Activated CD8-positive, alpha-beta T cell treated with anti-CD3 and anti-CD28 coated beads for 36 hours (primary cell): ENCODE measurements at regions not wholly inside any gene's neighbourhood (a gene's known extent, or its start where the extent isn't known, plus 50 kb on each side); places are given as distances from the start of the nearest gene placed in this dataset.
"Not testable (repeated sequence)": the region's sequence is repeated elsewhere in the genome, so short reads cannot be mapped to it uniquely, and the experiment has no call there.

Experiments used
- ATAC-seq: fragments of 200-7000 bp; cut with Tn5 transposase; one replicate; pipeline ENCODE4 v1.10.0; 2021; ENCODE audit warnings: mild to moderate bottlenecking, moderate library complexity
- CTCF ChIA-PET: fragments of 350-600 bp; sonication (Branson Sonifier 250); formaldehyde crosslinking; loops from one replicate; lab custom pipeline; 2021; ENCODE audit warnings: antibody characterized with exemption; lab: Charles Lee
- POLR2A ChIA-PET: fragments of 350-600 bp; sonication (Branson Sonifier 250); formaldehyde crosslinking; loops from one replicate; lab custom pipeline; 2021; ENCODE audit warnings: antibody characterized with exemption; lab: Charles Lee
- DNase-seq: peaks from one replicate; pipeline ENCODE4 v3.0.0-alpha.2; 2020
- H3K27ac Mint-ChIP-seq: one replicate; pipeline ENCODE4 v1.8.0; 2021; ENCODE audit warnings: mild to moderate bottlenecking, mixed read lengths
- H3K27me3 Mint-ChIP-seq: one replicate; pipeline ENCODE4 v1.8.0; 2021; ENCODE audit warnings: mixed read lengths
- H3K36me3 Mint-ChIP-seq: one replicate; pipeline ENCODE4 v1.8.0; 2021; ENCODE audit warnings: low read depth, mixed read lengths
- H3K4me1 Mint-ChIP-seq: one replicate; pipeline ENCODE4 v1.8.0; 2021; ENCODE audit warnings: low read depth, mixed read lengths
- H3K4me3 Mint-ChIP-seq: one replicate; pipeline ENCODE4 v1.8.0; 2021; ENCODE audit warnings: mild to moderate bottlenecking, moderate library complexity, mixed read lengths
- H3K9me3 Mint-ChIP-seq: one replicate; pipeline ENCODE4 v1.8.0; 2021; ENCODE audit warnings: mixed read lengths
- CTCF ChIP-seq: fragments of 200-600 bp; IDR thresholded peaks from one replicate; pipeline ENCODE4 v1.8.0; 2022; ENCODE audit warnings: antibody characterized with exemption, mild to moderate bottlenecking
- intact Hi-C: fragments of 100-400 bp; cut with micrococcal nuclease; formaldehyde crosslinking; loops from one replicate; pipeline ENCODE4 v1.10.0; 2022

- H3K27me3 Mint-ChIP-seq: no peaks in the 10 kb centered on the region
- H3K4me1 Mint-ChIP-seq: no peaks in the 10 kb centered on the region
- intact Hi-C loops: no loop called here
- ChIA-PET POLR2A (no interaction called here), CTCF (interaction anchor here (1.1 kb wide), 1 partner anchor 17 kb away, joined by 3 read pairs; no protein-coding TSS in a partner anchor)
- H3K4me3 Mint-ChIP-seq: no peak overlapping the region
- no peaks in the 10 kb centered on the region for H3K9me3 Mint-ChIP-seq
- no peak for TF ChIP-seq CTCF
- no peaks in the 10 kb centered on the region for H3K36me3 Mint-ChIP-seq
- ATAC-seq (no peak), DNase-seq (no peak)
- no peak overlapping the region for H3K27ac Mint-ChIP-seq
Observed at GRCh38 chr9:78422309-78422708, 125.4 kb downstream of the PSAT1 start.

GRCh38 chr9:78424299-78424698, 127.4 kb downstream of the PSAT1 start:
- no peaks in the 10 kb centered on the region for H3K27me3 Mint-ChIP-seq
- DNase-seq: no peak
- intact Hi-C loops: no loop called here
- H3K27ac Mint-ChIP-seq: no peak overlapping the region
- ChIA-PET CTCF (no interaction called here), POLR2A (no interaction called here)
- no peak overlapping the region for H3K4me3 Mint-ChIP-seq
- peaks cover under 1% of the 10 kb centered on the region for H3K9me3 Mint-ChIP-seq
- no peak for ATAC-seq
- peaks cover 4% of the 10 kb centered on the region for H3K36me3 Mint-ChIP-seq
- peaks cover 2% of the 10 kb centered on the region for H3K4me1 Mint-ChIP-seq
- TF ChIP-seq CTCF: no peak

- ATAC-seq (no peak), DNase-seq (no peak)
- H3K9me3 Mint-ChIP-seq: peaks cover 4% of the 10 kb centered on the region
- H3K27me3 Mint-ChIP-seq: no peaks in the 10 kb centered on the region
- no peak for TF ChIP-seq CTCF
- intact Hi-C loops: no loop called here
- peaks cover 6% of the 10 kb centered on the region for H3K36me3 Mint-ChIP-seq
- CTCF ChIA-PET: interaction anchor here (0.8 kb wide), 1 partner anchor 10 kb away, joined by 4 read pairs; no protein-coding TSS in a partner anchor
- peaks cover 2% of the 10 kb centered on the region for H3K4me1 Mint-ChIP-seq
- H3K4me3 Mint-ChIP-seq: no peak overlapping the region
- POLR2A ChIA-PET: no interaction called here
- H3K27ac Mint-ChIP-seq: no peak overlapping the region
Observed at GRCh38 chr9:78428640-78429039, 131.7 kb downstream of the PSAT1 start.

GRCh38 chr9:78430387-78430786, 133.5 kb downstream of the PSAT1 start:
- no peaks in the 10 kb centered on the region for H3K27me3 Mint-ChIP-seq
- H3K4me3 Mint-ChIP-seq: no peak overlapping the region
- no peak for ATAC-seq
- ChIA-PET CTCF (interaction anchor here (2.0 kb wide), 1 partner anchor 9 kb away, joined by 11 read pairs; no protein-coding TSS in a partner anchor), POLR2A (no interaction called here)
- DNase-seq: no peak
- peaks cover 6% of the 10 kb centered on the region for H3K36me3 Mint-ChIP-seq
- H3K4me1 Mint-ChIP-seq: peaks cover 2% of the 10 kb centered on the region
- intact Hi-C loops: no loop called here
- no peak overlapping the region for H3K27ac Mint-ChIP-seq
- peaks cover 4% of the 10 kb centered on the region for H3K9me3 Mint-ChIP-seq
- TF ChIP-seq CTCF: no peak

- H3K27me3 Mint-ChIP-seq, H3K4me1 Mint-ChIP-seq, ATAC-seq, DNase-seq, POLR2A ChIA-PET, H3K27ac Mint-ChIP-seq, H3K36me3 Mint-ChIP-seq, H3K4me3 Mint-ChIP-seq, H3K9me3 Mint-ChIP-seq, intact Hi-C loops: not testable (repeated sequence)
- CTCF ChIA-PET: interaction anchor here (2.0 kb wide), 1 partner anchor 9 kb away, joined by 11 read pairs; no protein-coding TSS in a partner anchor
Observed at GRCh38 chr9:78431039-78431438, 134.1 kb downstream of the PSAT1 start.
